OCI-LY3 (cell line): ENCODE measurements at regions not wholly inside any gene's neighbourhood (a gene's known extent, or its start where the extent isn't known, plus 50 kb on each side); places are given as distances from the start of the nearest gene placed in this dataset.

Experiments used
- EZH2phosphoT487 ChIP-seq: fragments of 200-600 bp; shearing (Covaris generic); IDR thresholded peaks from 2 replicates; pipeline ENCODE4 v1.6.1; 2018; ENCODE audit warnings: antibody characterized with exemption, mixed run types, low read depth
- TF ChIP-seq, protein P1 (sequence below): fragments of 200-600, 300-600 bp; sonication (generic); IDR thresholded peaks from 2 replicates; pipeline ENCODE4 v1.5.1; 2014; ENCODE audit warnings: antibody characterized with exemption, low read length, low read depth

GRCh38 chr12:28775556-28775955, 373.5 kb upstream of the FAR2 start:
- TF ChIP-seq, protein P1, sequence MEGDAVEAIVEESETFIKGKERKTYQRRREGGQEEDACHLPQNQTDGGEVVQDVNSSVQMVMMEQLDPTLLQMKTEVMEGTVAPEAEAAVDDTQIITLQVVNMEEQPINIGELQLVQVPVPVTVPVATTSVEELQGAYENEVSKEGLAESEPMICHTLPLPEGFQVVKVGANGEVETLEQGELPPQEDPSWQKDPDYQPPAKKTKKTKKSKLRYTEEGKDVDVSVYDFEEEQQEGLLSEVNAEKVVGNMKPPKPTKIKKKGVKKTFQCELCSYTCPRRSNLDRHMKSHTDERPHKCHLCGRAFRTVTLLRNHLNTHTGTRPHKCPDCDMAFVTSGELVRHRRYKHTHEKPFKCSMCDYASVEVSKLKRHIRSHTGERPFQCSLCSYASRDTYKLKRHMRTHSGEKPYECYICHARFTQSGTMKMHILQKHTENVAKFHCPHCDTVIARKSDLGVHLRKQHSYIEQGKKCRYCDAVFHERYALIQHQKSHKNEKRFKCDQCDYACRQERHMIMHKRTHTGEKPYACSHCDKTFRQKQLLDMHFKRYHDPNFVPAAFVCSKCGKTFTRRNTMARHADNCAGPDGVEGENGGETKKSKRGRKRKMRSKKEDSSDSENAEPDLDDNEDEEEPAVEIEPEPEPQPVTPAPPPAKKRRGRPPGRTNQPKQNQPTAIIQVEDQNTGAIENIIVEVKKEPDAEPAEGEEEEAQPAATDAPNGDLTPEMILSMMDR: no peak
- TF ChIP-seq EZH2phosphoT487: no peak
